HG03439 (cell line): ENCODE measurements at regions not wholly inside any gene's neighbourhood (a gene's known extent, or its start where the extent isn't known, plus 50 kb on each side); places are given as distances from the start of the nearest gene placed in this dataset.

Experiments used
- ATAC-seq: cut with Tn5 transposase; IDR thresholded peaks from one replicate; pipeline ENCODE4 v1.9.1; 2021; ENCODE audit warnings: mild to moderate bottlenecking, moderate library complexity; ENCODE audit not compliant: unreplicated experiment

- ATAC-seq = no peak
These were observed 71.8 kb downstream of the C4orf33 start for GRCh38 chr4:129167640-129168260.

GRCh38 chr4:129172181-129172580 is 76.2 kb downstream of the C4orf33 start:
- ATAC-seq = no peak

- no peak for ATAC-seq
These were observed 80.9 kb downstream of the C4orf33 start for GRCh38 chr4:129176864-129177263.

- no peak for ATAC-seq
These were observed 83.3 kb downstream of the C4orf33 start for GRCh38 chr4:129179276-129179675.

GRCh38 chr4:129189630-129190029 is 93.7 kb downstream of the C4orf33 start:
- no peak for ATAC-seq

- no peak for ATAC-seq
These were observed 97.6 kb downstream of the C4orf33 start for GRCh38 chr4:129193357-129194100.

- no peak for ATAC-seq
These were observed 112.5 kb downstream of the C4orf33 start for GRCh38 chr4:129208481-129208880.

GRCh38 chr4:129213692-129214091 is 117.7 kb downstream of the C4orf33 start:
- ATAC-seq = no peak

GRCh38 chr4:129218360-129218759 is 122.4 kb downstream of the C4orf33 start:
- ATAC-seq = no peak

GRCh38 chr4:129218897-129219296 is 122.9 kb downstream of the C4orf33 start:
- ATAC-seq = no peak

GRCh38 chr4:129220254-129220653 is 124.3 kb downstream of the C4orf33 start:
- no peak for ATAC-seq

GRCh38 chr4:129223945-129224344 is 128.0 kb downstream of the C4orf33 start:
- no peak for ATAC-seq

GRCh38 chr4:129230846-129231245 is 134.9 kb downstream of the C4orf33 start:
- no peak for ATAC-seq

GRCh38 chr4:129231945-129232588 is 136.1 kb downstream of the C4orf33 start:
- ATAC-seq = no peak

- ATAC-seq = no peak
These were observed 136.8 kb downstream of the C4orf33 start for GRCh38 chr4:129232589-129233337.

- ATAC-seq = no peak
These were observed 137.7 kb downstream of the C4orf33 start for GRCh38 chr4:129233691-129234090.

GRCh38 chr4:129236351-129236750 is 140.4 kb downstream of the C4orf33 start:
- no peak for ATAC-seq

- no peak for ATAC-seq
These were observed 143.1 kb downstream of the C4orf33 start for GRCh38 chr4:129239088-129239487.

GRCh38 chr4:129240816-129241215 is 144.9 kb downstream of the C4orf33 start:
- ATAC-seq = no peak

GRCh38 chr4:129246145-129246544 is 150.2 kb downstream of the C4orf33 start:
- ATAC-seq = no peak

- no peak for ATAC-seq
These were observed 151.0 kb downstream of the C4orf33 start for GRCh38 chr4:129246910-129247461.
